ENCODE measurements at regions not wholly inside any gene's neighbourhood (a gene's known extent, or its start where the extent isn't known, plus 50 kb on each side); places are given as distances from the start of the nearest gene placed in this dataset.
"Not testable (repeated sequence)": the region's sequence is repeated elsewhere in the genome, so short reads cannot be mapped to it uniquely, and the experiment has no call there.

DNA sequence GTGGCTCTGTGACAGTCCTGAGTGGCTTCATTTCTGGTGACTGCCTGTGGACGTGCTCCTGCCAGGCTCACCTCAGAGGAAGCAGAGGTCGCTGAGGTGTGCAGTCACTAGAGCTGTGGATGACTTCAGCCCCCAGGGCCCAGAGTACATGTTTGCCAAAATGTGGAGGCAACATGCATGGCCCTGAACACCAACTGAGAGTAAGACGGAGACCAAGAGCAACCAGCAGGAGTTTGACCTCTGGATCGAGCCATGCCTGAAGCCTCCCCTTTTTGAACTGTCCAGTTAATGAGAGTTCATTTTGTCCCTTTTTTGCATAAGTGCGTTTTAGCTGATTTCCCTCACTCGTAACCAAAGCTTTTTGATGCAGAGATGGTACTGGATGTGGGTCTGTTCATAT lies 184.9 kb downstream of the RTP5 start:
- no peak for FAIRE-seq

DNA sequence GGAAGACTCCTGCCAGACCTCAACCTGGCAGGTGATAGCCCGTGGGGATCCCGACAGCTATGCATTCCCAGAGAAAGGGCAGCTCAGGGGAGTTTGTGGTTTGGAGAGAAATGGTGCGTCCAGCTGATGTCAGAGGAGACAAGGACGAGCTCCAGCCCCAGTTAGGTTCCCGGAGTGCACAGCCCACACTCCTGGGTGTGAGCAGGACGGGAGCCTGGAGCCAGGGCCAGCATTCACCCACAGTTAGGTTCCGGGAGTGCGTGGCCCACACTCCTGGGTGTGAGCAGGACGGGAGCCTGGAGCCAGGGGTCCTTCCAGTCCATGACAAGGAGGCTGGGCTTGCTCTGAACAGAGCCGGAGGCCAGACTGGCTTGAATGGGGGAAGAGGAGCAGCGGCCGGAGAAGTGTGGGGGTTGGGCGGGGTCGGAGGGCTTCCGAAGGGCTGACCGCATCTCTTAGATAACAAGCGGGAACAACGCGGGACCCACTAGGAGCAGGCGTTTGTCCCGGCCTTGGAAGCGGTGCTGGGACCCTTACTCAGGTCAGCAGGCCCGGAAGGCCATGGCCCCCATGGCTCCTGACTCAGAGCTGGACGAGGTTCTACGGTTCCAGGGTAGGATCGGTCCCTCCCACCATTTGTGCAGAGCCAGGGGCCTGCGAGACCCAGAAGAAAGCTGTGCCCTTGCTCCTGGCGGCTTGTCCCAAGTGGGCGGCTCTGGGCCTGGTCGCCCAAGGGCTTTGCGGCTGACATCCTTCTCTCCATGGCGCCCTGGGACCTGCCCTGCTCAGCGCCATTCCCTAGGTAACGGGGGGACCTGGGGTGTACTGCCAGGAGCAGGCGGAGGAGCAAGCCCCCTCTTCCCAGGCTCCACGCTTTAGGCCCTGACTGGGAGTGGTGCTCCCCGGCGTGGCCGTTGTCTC lies 185.6 kb downstream of the RTP5 start:
- no peak for FAIRE-seq

GRCh38 chr2:242056026-242056425 lies 186.5 kb downstream of the RTP5 start:
- FAIRE-seq = no peak

DNA sequence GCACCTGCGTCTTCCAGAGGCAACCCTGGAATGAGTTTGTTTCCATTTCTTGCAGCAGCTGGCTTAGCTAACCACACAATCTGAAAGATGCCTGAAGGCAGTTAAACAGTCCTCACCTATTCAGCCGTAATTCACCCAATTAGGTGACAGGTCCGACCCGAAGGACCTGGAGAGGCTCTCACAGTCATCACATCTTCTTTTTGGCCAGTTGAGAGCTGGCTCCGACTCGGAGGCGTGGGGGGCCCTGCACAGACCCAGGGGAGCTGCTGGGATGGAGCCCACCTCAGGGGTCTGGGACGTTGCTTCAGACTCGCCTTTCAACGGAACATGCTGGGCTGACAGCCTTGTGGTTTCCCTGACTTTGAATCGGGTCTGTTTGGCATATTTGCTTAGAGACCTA lies 187.3 kb downstream of the RTP5 start:
- no peak for FAIRE-seq

DNA sequence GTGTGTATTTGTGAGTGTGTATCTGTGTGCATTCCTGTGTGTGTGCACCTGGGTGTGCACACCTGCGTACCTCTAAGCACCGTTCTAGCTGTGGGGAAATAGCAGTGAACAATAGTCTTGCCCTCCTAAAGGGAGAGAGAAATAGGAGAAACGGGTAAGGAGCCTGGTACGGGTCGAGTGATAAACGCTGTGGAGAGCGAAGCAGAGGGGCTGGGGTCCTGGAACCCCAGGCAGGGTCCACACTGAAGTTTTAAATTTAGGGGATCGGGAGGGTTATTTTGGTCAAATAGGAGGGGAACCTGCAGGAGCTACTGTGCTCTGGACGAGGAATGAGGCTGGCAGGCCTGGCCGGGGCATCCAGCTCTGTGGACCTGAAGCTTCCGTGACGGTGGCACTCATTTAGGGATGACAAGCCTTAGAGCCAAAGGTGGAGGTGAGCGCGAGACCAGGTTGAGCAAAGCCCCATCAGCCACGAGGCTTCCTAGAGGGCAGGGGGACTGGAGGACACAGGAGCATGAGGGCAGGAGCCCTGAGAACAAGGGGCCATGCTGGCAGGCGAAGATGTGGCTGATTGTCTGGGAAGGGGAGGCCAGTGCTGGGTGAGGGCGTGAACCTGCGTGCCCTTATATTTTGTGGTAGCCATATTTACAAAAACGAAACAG lies 188.0 kb downstream of the RTP5 start:
- FAIRE-seq = no peak

DNA sequence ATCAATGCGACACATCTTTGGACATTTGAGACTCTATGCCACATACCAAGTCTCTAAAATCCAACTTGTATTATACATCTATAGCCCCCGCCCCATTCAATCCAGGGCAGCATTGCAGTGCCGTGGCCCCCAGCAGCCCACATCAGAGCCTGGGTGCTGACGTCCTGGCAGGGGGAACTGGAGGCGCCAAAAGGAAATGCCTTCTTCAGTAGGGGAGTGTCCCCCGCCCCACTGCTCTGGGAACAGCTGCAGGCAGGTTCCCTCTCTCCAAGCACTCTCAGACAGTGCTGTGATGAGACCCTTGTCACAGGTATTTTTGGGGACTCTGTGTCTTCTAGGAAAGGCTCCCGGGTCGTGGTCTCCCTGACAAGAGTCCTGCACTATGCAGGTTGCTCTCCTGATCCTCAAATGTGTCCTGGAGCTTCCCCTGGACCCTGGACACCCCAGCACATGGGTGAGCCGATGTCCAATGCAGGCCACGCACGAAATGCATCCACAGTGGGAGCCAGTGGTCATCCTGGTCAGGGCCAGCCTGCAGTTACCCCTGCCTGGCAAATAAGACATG lies 188.7 kb downstream of the RTP5 start:
- FAIRE-seq = no peak

DNA sequence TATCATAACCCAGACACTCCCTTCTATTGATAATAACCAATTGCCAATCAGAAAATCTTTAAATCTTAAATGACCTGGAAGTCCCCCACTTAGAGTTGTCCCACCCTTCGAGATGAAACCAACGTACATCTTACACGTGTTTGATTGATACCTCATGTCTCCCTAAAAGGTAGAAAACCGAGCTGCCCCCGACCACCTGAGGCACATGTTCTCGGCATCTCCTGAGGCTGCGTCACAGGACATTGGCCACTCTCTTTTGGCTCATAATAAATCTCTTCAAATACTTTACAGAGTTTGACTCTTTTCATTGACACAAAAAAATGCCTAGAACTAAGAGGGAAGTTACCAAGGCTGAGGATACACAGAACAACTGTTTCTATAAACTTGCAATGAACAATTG lies 190.0 kb downstream of the RTP5 start:
- FAIRE-seq = no peak

GRCh38 chr2:242060212-242060835 lies 190.8 kb downstream of the RTP5 start:
- FAIRE-seq = no peak

GRCh38 chr2:242061930-242062329 lies 192.4 kb downstream of the RTP5 start:
- not testable (repeated sequence) for FAIRE-seq

DNA sequence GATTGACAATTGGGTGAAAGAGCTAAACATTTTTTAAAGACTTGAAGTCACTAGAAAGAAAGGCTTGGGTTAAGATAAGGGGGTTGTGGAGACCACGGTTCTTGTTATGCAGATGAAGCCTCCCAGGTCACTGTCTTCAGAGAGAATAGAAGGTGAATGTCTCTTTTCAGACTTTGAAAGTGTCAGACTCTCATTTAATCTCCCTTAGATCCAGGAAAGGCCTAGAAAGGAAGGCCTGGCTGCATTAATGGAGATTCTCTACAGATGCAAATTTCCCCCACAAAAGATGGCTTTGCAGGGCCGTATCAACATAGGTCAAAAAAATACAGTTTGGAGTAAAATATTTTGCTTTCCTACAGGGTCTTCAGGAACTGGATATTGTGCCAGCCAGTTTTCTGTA lies 193.9 kb downstream of the RTP5 start:
- FAIRE-seq = no peak

GRCh38 chr2:242063850-242064249 lies 194.3 kb downstream of the RTP5 start:
- no peak for FAIRE-seq

DNA sequence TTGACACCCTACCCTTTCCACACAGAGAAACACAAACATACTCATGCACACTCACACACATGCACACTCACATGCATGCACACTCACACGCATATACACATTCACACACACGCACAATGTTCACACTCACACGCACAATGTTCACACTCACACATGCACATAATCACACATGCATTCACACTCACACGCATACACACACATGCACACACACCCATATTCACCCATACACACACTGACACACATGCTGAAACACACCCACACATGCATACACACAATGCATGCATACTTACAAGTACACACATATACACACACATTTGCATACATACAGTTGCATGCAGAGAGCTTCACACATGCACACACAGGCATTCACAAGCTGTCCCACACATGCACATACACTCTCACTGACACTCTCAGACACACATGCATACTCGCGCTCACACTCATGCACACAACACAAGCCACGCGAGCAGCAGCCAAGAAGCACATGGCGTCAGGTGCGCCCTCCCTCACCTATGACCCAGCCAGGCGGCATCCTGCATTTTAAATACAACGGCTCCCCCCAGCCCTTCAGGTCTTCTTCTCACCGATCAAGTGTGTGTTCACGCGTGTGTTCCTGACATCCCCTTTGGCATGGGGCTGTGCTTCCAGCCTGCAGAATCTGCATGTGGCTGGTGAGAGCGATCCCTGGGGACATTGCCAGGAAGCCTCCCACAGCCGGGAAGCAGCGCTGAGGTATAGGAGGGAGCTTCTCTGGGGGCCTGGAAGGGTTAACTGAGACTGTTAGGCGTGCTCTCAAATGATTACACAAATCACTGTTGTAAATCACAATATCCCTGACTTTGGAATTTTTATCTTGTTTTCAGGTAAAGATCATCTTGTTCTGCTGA lies 195.1 kb downstream of the RTP5 start:
- FAIRE-seq = no peak

DNA sequence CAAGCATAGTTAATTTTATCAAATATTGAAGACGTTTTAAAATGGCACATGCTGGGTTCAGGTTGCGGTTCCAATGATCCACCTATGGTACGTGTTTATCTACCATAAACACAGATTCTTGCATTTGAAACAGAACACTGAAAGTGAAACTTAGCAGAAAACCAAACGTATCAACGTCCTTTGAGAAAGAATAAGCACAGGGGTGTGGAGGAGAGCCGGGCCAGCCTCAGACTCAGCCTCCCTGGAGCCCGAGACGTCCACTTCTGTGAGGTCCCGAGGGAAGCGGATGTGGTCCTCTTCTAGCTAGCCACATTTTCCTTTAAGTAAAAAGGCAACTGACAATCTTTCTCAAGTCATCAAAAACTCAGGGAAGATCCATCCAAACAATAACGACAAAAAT lies 195.9 kb downstream of the RTP5 start:
- no peak for FAIRE-seq

DNA sequence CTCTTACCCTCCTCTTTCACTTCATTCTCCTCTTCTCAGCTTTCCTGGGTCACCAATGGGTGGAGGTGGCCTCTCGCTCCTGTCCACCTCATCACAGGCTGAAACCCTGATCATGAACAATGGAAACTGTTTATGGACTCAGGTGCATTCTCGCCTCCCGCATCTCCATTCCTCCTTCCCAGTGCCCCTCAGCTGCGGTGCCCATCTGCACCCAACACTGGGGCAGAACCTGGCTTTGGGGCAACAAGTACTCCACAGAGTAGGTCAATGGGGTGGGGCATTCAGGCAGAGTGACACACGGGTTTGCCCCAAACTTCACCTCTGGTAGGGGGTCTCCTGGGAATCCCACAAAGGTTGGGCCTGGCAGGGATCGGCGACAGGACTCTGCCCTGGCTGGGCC lies 199.5 kb downstream of the RTP5 start:
- FAIRE-seq = no peak

GRCh38 chr2:242069938-242070395 lies 200.4 kb downstream of the RTP5 start:
- peak; percentile 66 for FAIRE-seq

DNA sequence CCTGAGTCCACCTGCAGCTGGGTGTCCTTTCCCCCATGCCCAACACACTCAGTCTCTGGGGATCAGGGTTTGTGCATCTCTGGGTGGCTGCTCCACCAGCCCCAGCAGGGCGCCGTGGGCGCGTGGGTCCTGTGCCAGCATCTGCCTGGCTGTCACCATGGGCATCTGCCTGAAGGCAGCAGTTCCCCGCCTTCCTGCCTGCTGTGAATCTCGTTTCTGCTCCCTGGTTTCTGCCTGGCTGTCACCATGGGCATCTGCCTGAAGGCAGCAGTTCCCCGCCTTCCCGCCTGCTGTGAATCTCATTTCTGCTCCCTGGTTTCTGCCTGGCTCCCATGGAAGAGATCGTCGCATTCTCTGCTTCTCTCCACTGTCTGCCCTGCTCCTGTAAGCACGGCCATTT lies 201.2 kb downstream of the RTP5 start:
- not testable (repeated sequence) for FAIRE-seq

- not testable (repeated sequence) for FAIRE-seq
Measured at GRCh38 chr2:242071377-242071776, 201.8 kb downstream of the RTP5 start.

GRCh38 chr2:242071936-242072335 lies 202.4 kb downstream of the RTP5 start:
- FAIRE-seq = not testable (repeated sequence)

DNA sequence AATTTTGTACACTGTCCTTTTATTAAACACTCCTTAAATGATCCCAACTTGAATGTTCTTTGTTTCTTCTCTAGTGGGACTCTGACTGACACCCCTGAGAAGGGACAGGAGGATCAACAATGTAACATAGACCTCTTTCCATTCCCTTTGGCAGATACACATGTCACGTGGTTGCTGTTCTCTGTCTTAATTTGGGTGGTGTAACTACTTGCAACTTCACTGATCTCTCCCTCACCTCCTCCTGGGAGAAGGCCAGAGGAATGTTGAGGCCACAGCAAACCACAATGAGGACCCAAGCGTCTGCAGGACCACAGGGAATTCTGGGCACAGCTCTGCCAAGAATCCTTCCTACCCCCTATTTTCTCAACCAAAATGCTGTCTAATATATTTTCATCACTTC lies 205.6 kb downstream of the RTP5 start:
- no peak for FAIRE-seq

GRCh38 chr2:242075696-242076095 lies 206.2 kb downstream of the RTP5 start:
- FAIRE-seq = no peak

GRCh38 chr2:242076184-242076583 lies 206.7 kb downstream of the RTP5 start:
- not testable (repeated sequence) for FAIRE-seq

- not testable (repeated sequence) for FAIRE-seq
Measured at GRCh38 chr2:242078426-242078825, 208.9 kb downstream of the RTP5 start.
